Activated T-helper 2 cell treated with anti-CD3 and anti-CD28 coated beads, Interferon-gamma antibody, Interleukin-2, Interleukin-4, amounts not matched to agents 10 μg/mL and 5 μg/mL and 100 μg/mL, durations not matched to agents 14 hours and 24 hours and 36 hours (primary cell): ENCODE measurements at regions not wholly inside any gene's neighbourhood (a gene's known extent, or its start where the extent isn't known, plus 50 kb on each side); places are given as distances from the start of the nearest gene placed in this dataset.

Source experiments
- DNase-seq: peaks from one replicate; pipeline ENCODE4 v3.0.0; 2021; ENCODE audit warnings: low spot score
- H3K27ac Mint-ChIP-seq: one replicate; pipeline ENCODE4 v1.8.0; 2021; ENCODE audit warnings: mixed read lengths
- H3K27me3 Mint-ChIP-seq: one replicate; pipeline ENCODE4 v1.8.0; 2021; ENCODE audit warnings: low read depth, mixed read lengths
- H3K36me3 Mint-ChIP-seq: one replicate; pipeline ENCODE4 v1.8.0; 2021; ENCODE audit warnings: low read depth, mixed read lengths
- H3K4me1 Mint-ChIP-seq: one replicate; pipeline ENCODE4 v1.8.0; 2021; ENCODE audit warnings: low read depth, mixed read lengths
- H3K4me3 Mint-ChIP-seq: one replicate; pipeline ENCODE4 v1.8.0; 2021; ENCODE audit warnings: low read depth, mild to moderate bottlenecking, moderate library complexity, mixed read lengths
- H3K9me3 Mint-ChIP-seq: one replicate; pipeline ENCODE4 v1.8.0; 2021; ENCODE audit warnings: mixed read lengths
- intact Hi-C: fragments of 100-400 bp; cut with micrococcal nuclease; formaldehyde crosslinking; loops from one replicate; pipeline ENCODE4 v1.15.1; 2023

- no peaks in the 10 kb centered on the region for H3K9me3 Mint-ChIP-seq
- no peaks in the 10 kb centered on the region for H3K36me3 Mint-ChIP-seq
- DNase-seq: no peak
- no peak overlapping the region for H3K27ac Mint-ChIP-seq
- H3K4me3 Mint-ChIP-seq: no peak overlapping the region
- H3K27me3 Mint-ChIP-seq: peaks cover 20% of the 10 kb centered on the region
- no peaks in the 10 kb centered on the region for H3K4me1 Mint-ChIP-seq
- intact Hi-C loops: no loop called here
These were observed 583.2 kb downstream of the BUD13 start for GRCh38 chr11:116189408-116190170.

GRCh38 chr11:116188350-116188749 lies 584.4 kb downstream of the BUD13 start:
- Mint-ChIP-seq H3K9me3 (no peaks in the 10 kb centered on the region), H3K4me1 (no peaks in the 10 kb centered on the region), H3K36me3 (no peaks in the 10 kb centered on the region), H3K4me3 (no peak overlapping the region), H3K27ac (no peak overlapping the region), H3K27me3 (peaks cover 7% of the 10 kb centered on the region)
- intact Hi-C loops: no loop called here
- DNase-seq: no peak

GRCh38 chr11:116187026-116187425 lies 585.8 kb downstream of the BUD13 start:
- no peaks in the 10 kb centered on the region for H3K9me3 Mint-ChIP-seq
- H3K4me1 Mint-ChIP-seq: no peaks in the 10 kb centered on the region
- DNase-seq: no peak
- H3K36me3 Mint-ChIP-seq: no peaks in the 10 kb centered on the region
- H3K27me3 Mint-ChIP-seq: no peaks in the 10 kb centered on the region
- no peak overlapping the region for H3K27ac Mint-ChIP-seq
- intact Hi-C loops: no loop called here
- H3K4me3 Mint-ChIP-seq: no peak overlapping the region

- no peaks in the 10 kb centered on the region for H3K9me3 Mint-ChIP-seq
- H3K4me3 Mint-ChIP-seq: no peak overlapping the region
- H3K27me3 Mint-ChIP-seq: no peaks in the 10 kb centered on the region
- DNase-seq: no peak
- no peak overlapping the region for H3K27ac Mint-ChIP-seq
- no peaks in the 10 kb centered on the region for H3K4me1 Mint-ChIP-seq
- intact Hi-C loops: no loop called here
- H3K36me3 Mint-ChIP-seq: no peaks in the 10 kb centered on the region
These were observed 587.2 kb downstream of the BUD13 start for GRCh38 chr11:116185551-116185950.

- Mint-ChIP-seq H3K4me1 (no peaks in the 10 kb centered on the region), H3K27me3 (no peaks in the 10 kb centered on the region), H3K36me3 (no peaks in the 10 kb centered on the region), H3K4me3 (no peak overlapping the region), H3K9me3 (no peaks in the 10 kb centered on the region), H3K27ac (no peak overlapping the region)
- intact Hi-C loops: no loop called here
- no peak for DNase-seq
These were observed 588.0 kb downstream of the BUD13 start for GRCh38 chr11:116184763-116185162.

GRCh38 chr11:116182356-116182966 lies 590.3 kb downstream of the BUD13 start:
- H3K9me3 Mint-ChIP-seq: no peaks in the 10 kb centered on the region

GRCh38 chr11:116180806-116181600 lies 591.8 kb downstream of the BUD13 start:
- no peaks in the 10 kb centered on the region for H3K9me3 Mint-ChIP-seq
- intact Hi-C loops: no loop called here
- H3K4me1 Mint-ChIP-seq: no peaks in the 10 kb centered on the region
- H3K27ac Mint-ChIP-seq: no peak overlapping the region
- H3K27me3 Mint-ChIP-seq: no peaks in the 10 kb centered on the region
- no peak overlapping the region for H3K4me3 Mint-ChIP-seq
- no peaks in the 10 kb centered on the region for H3K36me3 Mint-ChIP-seq
- no peak for DNase-seq

More at GRCh38 chr11:116182356-116182966, 590.3 kb downstream of the BUD13 start:
- Mint-ChIP-seq H3K4me1 (no peaks in the 10 kb centered on the region), H3K27ac (no peak overlapping the region), H3K4me3 (no peak overlapping the region), H3K36me3 (no peaks in the 10 kb centered on the region), H3K27me3 (no peaks in the 10 kb centered on the region)
- no peak for DNase-seq
- intact Hi-C loops: no loop called here

GRCh38 chr11:116179401-116179800 lies 593.4 kb downstream of the BUD13 start:
- Mint-ChIP-seq H3K27me3 (no peaks in the 10 kb centered on the region), H3K27ac (no peak overlapping the region), H3K36me3 (no peaks in the 10 kb centered on the region), H3K4me1 (no peaks in the 10 kb centered on the region), H3K4me3 (no peak overlapping the region), H3K9me3 (no peaks in the 10 kb centered on the region)
- intact Hi-C loops: no loop called here
- no peak for DNase-seq

- Mint-ChIP-seq H3K27ac (no peak overlapping the region), H3K9me3 (no peaks in the 10 kb centered on the region), H3K27me3 (peaks cover 2% of the 10 kb centered on the region), H3K36me3 (no peaks in the 10 kb centered on the region), H3K4me3 (no peak overlapping the region), H3K4me1 (no peaks in the 10 kb centered on the region)
- intact Hi-C loops: no loop called here
- no peak for DNase-seq
These were observed 595.1 kb downstream of the BUD13 start for GRCh38 chr11:116177521-116178210.

GRCh38 chr11:116176484-116177005 lies 596.2 kb downstream of the BUD13 start:
- DNase-seq: no peak
- Mint-ChIP-seq H3K27ac (no peak overlapping the region), H3K27me3 (peaks cover 2% of the 10 kb centered on the region), H3K4me1 (no peaks in the 10 kb centered on the region), H3K36me3 (no peaks in the 10 kb centered on the region), H3K4me3 (no peak overlapping the region), H3K9me3 (no peaks in the 10 kb centered on the region)
- intact Hi-C loops: no loop called here

- intact Hi-C loops: no loop called here
- Mint-ChIP-seq H3K4me3 (no peak overlapping the region), H3K27ac (no peak overlapping the region), H3K27me3 (peaks cover 2% of the 10 kb centered on the region), H3K4me1 (no peaks in the 10 kb centered on the region), H3K9me3 (no peaks in the 10 kb centered on the region), H3K36me3 (no peaks in the 10 kb centered on the region)
- no peak for DNase-seq
These were observed 597.1 kb downstream of the BUD13 start for GRCh38 chr11:116175707-116176106.
